CD14-positive monocyte (primary cell): ENCODE measurements at regions not wholly inside any gene's neighbourhood (a gene's known extent, or its start where the extent isn't known, plus 50 kb on each side); places are given as distances from the start of the nearest gene placed in this dataset.

ENCODE experiments used
- DNase-seq, 3 donors: peaks; one replicate each; pipeline ENCODE4 v3.0.0-alpha.2; 2011 to 2022
- H2AFZ ChIP-seq: 2 replicates; pipeline ENCODE4 v1.6.0; 2012; ENCODE audit warnings: mild to moderate bottlenecking, low read depth, low read length, inconsistent platforms; ENCODE audit not compliant: insufficient read depth, poor library complexity, severe bottlenecking
- H3K27ac ChIP-seq, 2 donors: 1 replicate in 1 of 2; 2 replicates in 1 of 2; pipeline ENCODE4 v1.5.1; 2012 to 2013; ENCODE audit warnings: low read length in 2 of 2, control low read depth in 1 of 2, inconsistent platforms in 1 of 2, low read depth in 1 of 2, mild to moderate bottlenecking in 1 of 2
- H3K27me3 ChIP-seq, 2 donors: one replicate each; pipeline versions ENCODE4 v1.6.0 to v1.6.1; 2011 to 2013; ENCODE audit warnings: low read length in 2 of 2; ENCODE audit not compliant: control insufficient read depth in 2 of 2, insufficient read depth in 2 of 2
- H3K36me3 ChIP-seq, 2 donors: replicated peaks in 1 of 2; 1 replicate in 1 of 2; 2 replicates in 1 of 2; pipeline versions ENCODE4 v1.5.1 to v1.6.1; 2012 to 2013; ENCODE audit warnings: low read length in 2 of 2, control low read depth in 1 of 2, inconsistent platforms in 1 of 2, mild to moderate bottlenecking in 1 of 2; ENCODE audit not compliant: insufficient read depth in 2 of 2, control insufficient read depth in 1 of 2
- H3K4me1 ChIP-seq, 2 donors: 1 replicate in 1 of 2; 2 replicates in 1 of 2; pipeline versions ENCODE4 v1.5.1 to v1.6.1; 2012 to 2013; ENCODE audit warnings: low read length in 2 of 2, control low read depth in 1 of 2, inconsistent platforms in 1 of 2, mild to moderate bottlenecking in 1 of 2, moderate library complexity in 1 of 2; ENCODE audit not compliant: insufficient read depth in 2 of 2, control insufficient read depth in 1 of 2
- H3K4me2 ChIP-seq: replicated peaks from 2 replicates; pipeline ENCODE3; 2012; ENCODE audit warnings: low read length, moderate library complexity, mild to moderate bottlenecking; ENCODE audit not compliant: poor library complexity, severe bottlenecking; ENCODE audit errors: extremely low read depth
- H3K4me3 ChIP-seq, 3 experiments: fragments of 200-600 bp in 1 of 3; sonication (generic) in 1 of 3; replicated peaks in 1 of 3; 1 replicate in 2 of 3; 2 replicates in 1 of 3; pipeline ENCODE4 v1.5.1; 2011 to 2013; ENCODE audit warnings: low read length in 3 of 3, mild to moderate bottlenecking in 3 of 3, control low read depth in 2 of 3, low read depth in 2 of 3, inconsistent platforms in 1 of 3, moderate library complexity in 1 of 3
- H3K79me2 ChIP-seq: 2 replicates; pipeline ENCODE4 v1.6.0; 2012; ENCODE audit warnings: mild to moderate bottlenecking, control low read depth, inconsistent platforms, low read length, moderate library complexity; ENCODE audit not compliant: insufficient read depth
- H3K9ac ChIP-seq: 2 replicates; pipeline ENCODE4 v1.6.0; 2017; ENCODE audit warnings: low read length, mild to moderate bottlenecking; ENCODE audit not compliant: insufficient read depth, poor library complexity, severe bottlenecking
- H3K9me3 ChIP-seq, 2 donors: replicated peaks in 1 of 2; 1 replicate in 1 of 2; 2 replicates in 1 of 2; pipeline versions ENCODE4 v1.5.1 to v1.6.1; 2012 to 2013; ENCODE audit warnings: low read length in 2 of 2, control low read depth in 1 of 2; ENCODE audit not compliant: control insufficient read depth in 1 of 2, insufficient read depth in 1 of 2
- H4K20me1 ChIP-seq: 2 replicates; pipeline ENCODE4 v1.6.0; 2012; ENCODE audit warnings: mild to moderate bottlenecking, low read length, control low read depth, moderate library complexity; ENCODE audit not compliant: insufficient read depth
- H3K27ac Mint-ChIP-seq, 7 donors: one replicate each; pipeline ENCODE4 v1.8.0; 2020; ENCODE audit warnings: mild to moderate bottlenecking in 7 of 7, mixed read lengths in 7 of 7, moderate library complexity in 6 of 7, inconsistent platforms in 2 of 7
- H3K27me3 Mint-ChIP-seq, 3 donors: one replicate each; pipeline ENCODE4 v1.8.0; 2021 to 2022; ENCODE audit warnings: low read depth in 3 of 3, mild to moderate bottlenecking in 3 of 3, mixed read lengths in 3 of 3, moderate library complexity in 3 of 3, inconsistent platforms in 1 of 3
- H3K36me3 Mint-ChIP-seq, 2 donors: one replicate each; pipeline ENCODE4 v1.8.0; 2020; ENCODE audit warnings: mixed read lengths in 2 of 2, inconsistent platforms in 1 of 2, mild to moderate bottlenecking in 1 of 2
- H3K4me1 Mint-ChIP-seq: one replicate; pipeline ENCODE4 v1.8.0; 2020; ENCODE audit warnings: mild to moderate bottlenecking, mixed read lengths
- H3K4me3 Mint-ChIP-seq, 2 donors: one replicate each; pipeline ENCODE4 v1.8.0; 2020; ENCODE audit warnings: mild to moderate bottlenecking in 2 of 2, mixed read lengths in 2 of 2, moderate library complexity in 1 of 2
- H3K9me3 Mint-ChIP-seq, 7 donors: one replicate each; pipeline ENCODE4 v1.8.0; 2020 to 2022; ENCODE audit warnings: mixed read lengths in 7 of 7, mild to moderate bottlenecking in 6 of 7, moderate library complexity in 6 of 7, inconsistent platforms in 2 of 7
- WGBS: methylation state at CpG from one replicate; pipeline ENCODE4 v1.1.5; 2013; ENCODE audit warnings: missing lambda C conversion rate; ENCODE audit not compliant: insufficient coverage; 5-methylcytosine and 5-hydroxymethylcytosine counted together
- intact Hi-C, 2 donors: fragments of 100-400 bp; cut with micrococcal nuclease; formaldehyde crosslinking; loops; one replicate each; pipeline versions ENCODE4 v1.15.0 to v1.15.1; 2023
- TF ChIP-seq, protein P1 (sequence below): fragments of 200-600 bp; IDR thresholded peaks from one replicate; pipeline ENCODE4 v1.8.0; 2022; ENCODE audit warnings: antibody characterized with exemption, mild to moderate bottlenecking

DNA sequence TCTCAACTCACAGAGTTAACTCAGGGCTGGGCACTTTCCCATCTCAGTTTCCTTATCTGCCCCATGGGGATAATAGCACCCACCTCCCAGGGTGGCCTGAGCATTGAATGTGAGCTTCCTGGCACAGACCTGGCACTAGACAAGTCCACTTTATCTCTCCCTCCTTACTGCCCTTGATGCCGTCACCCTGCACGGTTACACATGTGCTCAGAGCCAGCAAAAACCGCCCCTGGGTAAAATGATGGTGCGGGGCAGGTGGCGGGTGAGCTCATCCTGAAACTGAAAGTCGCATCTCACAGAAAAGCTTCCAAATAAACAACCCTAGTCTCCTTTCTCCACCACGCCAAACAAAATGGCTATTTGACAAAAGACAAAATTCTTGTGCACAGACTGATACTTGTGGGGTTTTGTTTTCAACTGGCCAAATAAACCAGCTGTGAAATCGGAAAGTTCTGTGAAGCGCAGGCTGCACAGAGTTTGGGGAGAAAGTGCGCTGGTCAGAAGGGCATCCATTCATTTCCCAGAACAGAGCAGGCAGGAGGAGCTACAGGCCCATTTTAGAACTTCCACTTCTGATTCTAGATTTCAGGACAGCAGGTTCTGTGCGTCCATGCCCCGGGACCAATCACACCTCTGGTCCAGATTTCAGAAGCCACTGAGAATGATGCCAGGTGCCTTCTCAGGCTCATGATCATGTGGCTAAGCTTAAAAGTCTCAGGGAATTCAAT lies 138.1 kb downstream of the SHANK2 start:
- TF ChIP-seq, protein P1, sequence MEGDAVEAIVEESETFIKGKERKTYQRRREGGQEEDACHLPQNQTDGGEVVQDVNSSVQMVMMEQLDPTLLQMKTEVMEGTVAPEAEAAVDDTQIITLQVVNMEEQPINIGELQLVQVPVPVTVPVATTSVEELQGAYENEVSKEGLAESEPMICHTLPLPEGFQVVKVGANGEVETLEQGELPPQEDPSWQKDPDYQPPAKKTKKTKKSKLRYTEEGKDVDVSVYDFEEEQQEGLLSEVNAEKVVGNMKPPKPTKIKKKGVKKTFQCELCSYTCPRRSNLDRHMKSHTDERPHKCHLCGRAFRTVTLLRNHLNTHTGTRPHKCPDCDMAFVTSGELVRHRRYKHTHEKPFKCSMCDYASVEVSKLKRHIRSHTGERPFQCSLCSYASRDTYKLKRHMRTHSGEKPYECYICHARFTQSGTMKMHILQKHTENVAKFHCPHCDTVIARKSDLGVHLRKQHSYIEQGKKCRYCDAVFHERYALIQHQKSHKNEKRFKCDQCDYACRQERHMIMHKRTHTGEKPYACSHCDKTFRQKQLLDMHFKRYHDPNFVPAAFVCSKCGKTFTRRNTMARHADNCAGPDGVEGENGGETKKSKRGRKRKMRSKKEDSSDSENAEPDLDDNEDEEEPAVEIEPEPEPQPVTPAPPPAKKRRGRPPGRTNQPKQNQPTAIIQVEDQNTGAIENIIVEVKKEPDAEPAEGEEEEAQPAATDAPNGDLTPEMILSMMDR = no peak
- intact Hi-C loops = no loop called here
- Histone ChIP-seq H4K20me1 (no peaks in the 10 kb centered on the region), H3K79me2 (no peaks in the 10 kb centered on the region), H3K27ac (no peak overlapping the region), H3K4me1 (no peaks in the 10 kb centered on the region), H3K27me3 (no peaks in the 10 kb centered on the region), H3K9me3 (no peaks in the 10 kb centered on the region), H3K36me3 (no peaks in the 10 kb centered on the region), H2AFZ (no peak overlapping the region), H3K4me3 (no peak overlapping the region), H3K9ac (no peak overlapping the region), H3K4me2 (no peak overlapping the region)
- Mint-ChIP-seq H3K4me3 (no peak overlapping the region), H3K4me1 (peaks cover 2% of the 10 kb centered on the region), H3K9me3 (no peaks in the 10 kb centered on the region), H3K36me3 (no peaks in the 10 kb centered on the region), H3K27me3 (peaks cover 6 to 19% (median 8%) of the 10 kb centered on the region in 3 donors), H3K27ac (no peak overlapping the region)
- 91% methylated on average over 8 of the region's 12 CpGs for WGBS
- DNase-seq = no peak

DNA sequence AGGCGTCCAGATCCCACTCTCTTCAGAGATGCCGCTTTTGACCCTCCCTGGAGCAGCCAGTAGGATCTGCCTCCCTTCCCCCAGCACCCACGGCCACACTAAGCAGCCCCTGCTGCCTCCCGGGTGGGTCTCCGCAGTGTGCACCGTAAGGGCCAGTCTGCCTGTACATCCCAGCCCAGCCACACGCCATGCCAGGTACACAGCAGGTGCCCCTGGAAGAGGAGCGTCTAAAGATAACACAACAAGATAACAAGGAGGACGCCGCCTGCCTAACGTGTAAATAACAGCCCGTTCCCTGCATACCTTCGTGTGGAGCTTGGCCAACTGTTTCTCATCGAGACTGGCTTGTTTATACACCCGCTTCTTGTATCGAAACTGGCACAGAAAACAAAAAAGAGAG lies 139.4 kb downstream of the SHANK2 start:
- Histone ChIP-seq H3K4me3 (no peak overlapping the region), H3K27ac (no peak overlapping the region), H3K36me3 (no peaks in the 10 kb centered on the region), H3K4me1 (no peaks in the 10 kb centered on the region), H3K9me3 (no peaks in the 10 kb centered on the region), H2AFZ (no peak overlapping the region), H4K20me1 (no peaks in the 10 kb centered on the region), H3K27me3 (no peaks in the 10 kb centered on the region), H3K9ac (no peak overlapping the region), H3K4me2 (no peak overlapping the region), H3K79me2 (no peaks in the 10 kb centered on the region)
- no peaks in the 10 kb centered on the region for H3K36me3 Mint-ChIP-seq
- no peak overlapping the region for H3K27ac Mint-ChIP-seq
- 78% methylated on average over 16 of the region's 16 CpGs for WGBS
- intact Hi-C loops = no loop called here
- peaks cover 2% of the 10 kb centered on the region for H3K4me1 Mint-ChIP-seq
- H3K27me3 Mint-ChIP-seq = peaks cover 6 to 23% (median 8%) of the 10 kb centered on the region in 3 donors
- DNase-seq = no peak
- no peaks in the 10 kb centered on the region for H3K9me3 Mint-ChIP-seq
- TF ChIP-seq, protein P1 = no peak
- H3K4me3 Mint-ChIP-seq = no peak overlapping the region
